GM12801 (cell line): ENCODE measurements at regions not wholly inside any gene's neighbourhood (a gene's known extent, or its start where the extent isn't known, plus 50 kb on each side); places are given as distances from the start of the nearest gene placed in this dataset.

Experiments
- TF ChIP-seq, protein P1 (sequence below): IDR thresholded peaks from one replicate; pipeline ENCODE4 v1.5.1; 2011; ENCODE audit warnings: control low read depth; ENCODE audit not compliant: insufficient read length; ENCODE audit errors: extremely low read depth

DNA sequence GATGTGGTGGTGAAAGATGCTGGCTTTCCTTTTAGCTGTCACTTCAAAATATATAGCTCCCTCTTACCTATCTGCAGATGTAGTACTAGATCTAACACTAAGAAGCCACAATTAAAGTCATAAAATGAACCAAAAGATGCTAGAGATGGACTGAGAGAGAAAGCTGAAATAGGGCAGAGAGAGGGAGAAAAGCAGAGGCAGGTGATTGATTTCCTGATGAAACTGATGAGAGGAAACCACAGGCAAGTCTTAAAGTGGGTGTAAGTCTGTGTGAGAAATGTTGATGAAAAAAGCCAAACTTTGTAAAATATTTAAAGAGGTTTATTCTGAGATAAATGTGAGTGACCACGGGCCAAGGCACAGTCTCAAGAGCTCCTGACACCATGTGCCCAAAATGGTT lies 194.3 kb upstream of the MBL2 start:
- TF ChIP-seq, protein P1, sequence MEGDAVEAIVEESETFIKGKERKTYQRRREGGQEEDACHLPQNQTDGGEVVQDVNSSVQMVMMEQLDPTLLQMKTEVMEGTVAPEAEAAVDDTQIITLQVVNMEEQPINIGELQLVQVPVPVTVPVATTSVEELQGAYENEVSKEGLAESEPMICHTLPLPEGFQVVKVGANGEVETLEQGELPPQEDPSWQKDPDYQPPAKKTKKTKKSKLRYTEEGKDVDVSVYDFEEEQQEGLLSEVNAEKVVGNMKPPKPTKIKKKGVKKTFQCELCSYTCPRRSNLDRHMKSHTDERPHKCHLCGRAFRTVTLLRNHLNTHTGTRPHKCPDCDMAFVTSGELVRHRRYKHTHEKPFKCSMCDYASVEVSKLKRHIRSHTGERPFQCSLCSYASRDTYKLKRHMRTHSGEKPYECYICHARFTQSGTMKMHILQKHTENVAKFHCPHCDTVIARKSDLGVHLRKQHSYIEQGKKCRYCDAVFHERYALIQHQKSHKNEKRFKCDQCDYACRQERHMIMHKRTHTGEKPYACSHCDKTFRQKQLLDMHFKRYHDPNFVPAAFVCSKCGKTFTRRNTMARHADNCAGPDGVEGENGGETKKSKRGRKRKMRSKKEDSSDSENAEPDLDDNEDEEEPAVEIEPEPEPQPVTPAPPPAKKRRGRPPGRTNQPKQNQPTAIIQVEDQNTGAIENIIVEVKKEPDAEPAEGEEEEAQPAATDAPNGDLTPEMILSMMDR, result no peak

DNA sequence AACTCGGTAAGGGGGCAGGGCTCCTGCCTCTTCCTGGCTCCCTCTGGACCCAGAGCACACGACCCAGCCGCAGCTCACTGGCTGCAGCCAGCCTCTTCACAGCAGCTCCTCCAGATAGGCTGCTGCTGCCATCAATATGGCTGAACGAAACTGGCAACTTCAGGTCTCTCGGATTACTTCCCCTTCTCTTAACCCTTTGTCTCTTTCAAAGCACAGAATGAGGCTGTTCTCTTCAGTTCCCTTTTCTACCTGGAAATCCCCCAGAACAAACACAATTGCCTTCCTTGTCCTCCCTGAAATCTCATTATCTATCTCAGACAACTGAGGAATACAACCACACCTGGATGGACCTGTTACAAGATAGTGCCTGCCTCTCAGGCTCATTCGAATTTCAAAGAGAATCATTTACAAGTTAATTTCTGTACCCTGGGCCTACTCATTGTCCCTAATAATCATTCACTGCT lies 193.4 kb upstream of the MBL2 start:
- TF ChIP-seq, protein P1, result no peak

DNA sequence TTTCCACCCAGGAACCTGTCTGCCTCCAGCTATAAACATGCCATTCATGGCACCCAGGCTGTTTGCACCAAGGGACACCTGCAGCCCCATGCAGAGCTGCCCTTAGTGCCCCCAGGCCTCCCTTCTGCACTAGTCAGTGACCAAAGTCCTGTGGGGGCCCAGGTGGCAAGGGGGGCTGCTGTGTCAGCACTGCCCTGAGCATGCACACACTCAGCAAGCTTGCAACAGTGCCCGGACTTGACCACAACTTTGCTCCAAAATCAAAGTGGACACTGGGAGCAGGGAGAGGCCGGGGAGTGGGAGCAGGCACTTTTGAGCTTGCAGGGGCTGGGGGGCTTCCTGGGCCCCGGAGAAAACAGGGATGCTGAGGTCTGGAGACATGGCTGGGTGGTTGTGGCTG lies 192.9 kb upstream of the MBL2 start:
- TF ChIP-seq, protein P1, result no peak

DNA sequence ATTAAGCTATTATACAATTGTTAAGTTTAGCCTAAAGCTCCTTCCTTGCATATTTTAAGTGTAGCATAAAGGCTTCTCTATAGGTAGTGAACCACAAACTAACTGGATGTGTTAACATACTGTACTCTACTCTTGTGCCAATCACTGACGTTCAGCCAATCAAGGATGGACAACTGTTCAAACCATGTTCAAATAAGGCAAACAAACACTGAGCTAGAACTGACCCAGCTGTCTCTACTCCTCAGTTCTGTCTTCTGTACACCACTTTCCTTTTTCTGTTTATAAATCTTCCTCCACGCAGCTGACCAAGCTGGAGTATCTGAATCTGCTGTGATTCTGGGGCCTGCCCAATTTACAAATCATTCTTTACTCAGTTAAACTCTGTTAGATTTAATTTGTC lies 188.7 kb upstream of the MBL2 start:
- TF ChIP-seq, protein P1, result no peak

DNA sequence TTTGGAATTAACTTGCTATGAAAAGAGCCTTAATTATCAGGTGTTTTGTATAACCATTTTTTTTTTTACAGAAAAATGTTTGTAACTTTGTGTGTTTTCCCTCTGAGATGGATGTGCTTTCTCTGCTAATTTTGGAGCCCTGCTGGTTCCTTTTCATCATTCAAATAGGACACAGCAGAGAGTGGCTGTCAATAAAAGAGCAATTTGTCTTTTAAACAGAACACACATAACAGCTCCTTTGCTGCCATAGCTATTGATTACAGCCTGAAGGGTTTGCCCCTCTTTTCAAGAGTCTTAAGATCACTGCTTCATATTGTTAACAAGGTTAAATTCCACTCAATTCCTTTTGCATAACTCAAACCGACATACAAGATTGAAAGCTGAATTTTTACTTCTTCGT lies 187.2 kb upstream of the MBL2 start:
- TF ChIP-seq, protein P1, result no peak

DNA sequence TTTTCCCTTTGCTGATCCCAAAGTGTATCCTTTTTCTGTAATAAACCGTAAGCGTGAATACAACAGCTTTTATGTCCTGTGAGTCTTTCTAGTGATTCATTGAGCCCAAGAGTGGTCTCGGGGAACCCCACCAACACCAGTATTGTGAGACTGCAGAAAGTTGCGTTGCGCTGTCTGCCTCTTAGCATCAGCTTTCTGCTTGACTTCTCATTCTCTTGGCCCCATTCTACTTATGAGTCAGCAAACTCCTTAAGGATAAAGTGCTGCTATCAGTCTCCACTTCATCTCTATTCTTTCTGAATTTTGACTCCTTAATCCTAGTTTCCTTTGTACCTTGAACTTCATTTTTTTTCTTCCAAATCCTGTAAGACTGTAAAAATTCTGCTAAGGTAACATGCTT lies 184.3 kb upstream of the MBL2 start:
- TF ChIP-seq, protein P1, result no peak

DNA sequence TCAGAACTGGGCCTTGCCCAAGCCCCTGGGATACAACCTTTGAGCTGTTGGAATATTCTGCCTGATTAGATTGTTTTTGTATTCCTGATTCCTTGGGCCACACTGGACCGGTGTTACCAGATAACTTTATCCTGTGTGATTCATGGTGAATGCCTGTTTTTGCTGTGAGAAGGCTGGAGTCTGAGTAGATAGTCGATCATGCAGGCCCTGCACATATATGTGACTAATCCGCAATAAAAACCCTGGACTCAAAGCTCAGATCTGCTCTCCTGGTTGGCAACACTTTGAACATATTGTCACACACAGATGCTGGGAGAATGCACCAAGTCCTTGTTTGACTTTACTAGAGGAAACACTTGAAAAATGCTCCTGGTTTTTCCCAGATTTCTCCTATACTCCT lies 183.9 kb upstream of the MBL2 start:
- TF ChIP-seq, protein P1, result no peak

DNA sequence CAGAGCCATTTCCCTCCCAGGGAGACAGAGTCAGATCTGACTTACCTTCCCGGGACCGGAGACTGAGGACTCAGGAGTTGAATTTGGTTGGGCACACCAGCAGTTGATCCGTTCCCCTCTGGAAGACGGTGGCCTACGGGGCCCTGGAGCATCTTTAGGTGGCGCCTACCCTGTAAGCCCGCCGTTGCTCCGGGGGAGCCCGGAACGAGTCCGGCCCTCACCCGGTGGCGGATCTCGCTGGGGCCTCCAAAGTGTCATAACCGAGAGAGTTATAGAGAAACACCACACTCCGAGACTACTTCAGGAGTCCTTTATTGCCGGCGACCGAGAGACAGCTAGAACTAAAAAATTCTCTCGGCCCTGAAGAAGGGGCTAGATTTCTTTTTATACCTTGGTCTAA lies 182.8 kb upstream of the MBL2 start:
- TF ChIP-seq, protein P1, result no peak
